Peyer's patch (tissue), 4 donors: ENCODE measurements at regions not wholly inside any gene's neighbourhood (a gene's known extent, or its start where the extent isn't known, plus 50 kb on each side); places are given as distances from the start of the nearest gene placed in this dataset.

ENCODE experiments used
- POLR2A ChIP-seq, 2 donors: fragments of 450-650 bp; IDR thresholded peaks; one replicate each; pipeline ENCODE4 v1.5.1; 2017; ENCODE audit warnings: antibody characterized with exemption in 2 of 2, mild to moderate bottlenecking in 2 of 2, moderate library complexity in 2 of 2
- TF ChIP-seq, protein P1 (sequence below), 6 experiments: fragments of 450-650 bp in 4 of 6; fragments of 200-600 bp in 2 of 6; sonication (generic) in 1 of 6; IDR thresholded peaks; one replicate each; pipeline ENCODE4 v1.5.1; 2017 to 2019; ENCODE audit warnings: antibody characterized with exemption in 6 of 6, mild to moderate bottlenecking in 3 of 6, moderate library complexity in 1 of 6

DNA sequence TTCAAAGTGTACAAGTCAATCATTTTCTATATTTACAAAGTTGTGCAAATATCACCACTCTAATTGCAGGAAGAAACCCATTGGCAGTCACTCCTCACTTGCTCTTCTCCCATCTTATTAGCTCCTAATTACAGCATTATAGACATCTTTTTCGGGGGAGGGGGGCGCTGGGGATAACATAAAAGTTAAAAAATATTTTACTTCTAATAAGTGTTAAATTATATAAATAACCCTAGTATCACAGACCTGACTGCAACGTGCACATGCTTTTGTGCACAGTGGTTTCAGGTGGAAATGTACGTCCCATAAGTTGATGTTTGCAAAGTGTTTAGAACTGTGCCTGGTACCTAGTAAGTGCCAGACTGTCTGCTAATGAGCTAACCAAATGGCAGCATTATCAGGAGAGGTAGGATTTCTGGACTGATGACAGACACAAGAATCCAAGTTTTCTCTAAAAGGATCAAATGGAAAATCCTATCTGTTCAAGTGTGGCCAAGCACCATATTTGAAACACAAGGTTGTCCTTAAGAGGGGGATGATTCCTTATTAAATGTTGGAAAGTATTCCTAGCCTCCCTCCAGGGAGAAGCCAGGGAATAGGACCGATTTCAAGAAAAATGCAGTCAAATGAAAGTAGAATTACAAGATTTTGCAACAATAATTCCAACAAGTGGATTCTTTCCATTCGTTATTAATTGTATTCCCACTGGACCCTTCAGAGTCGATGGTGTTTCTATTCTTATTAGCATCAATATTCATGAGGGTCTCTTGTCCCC, 70.0 kb downstream of the ACKR3 start:
- TF ChIP-seq, protein P1, sequence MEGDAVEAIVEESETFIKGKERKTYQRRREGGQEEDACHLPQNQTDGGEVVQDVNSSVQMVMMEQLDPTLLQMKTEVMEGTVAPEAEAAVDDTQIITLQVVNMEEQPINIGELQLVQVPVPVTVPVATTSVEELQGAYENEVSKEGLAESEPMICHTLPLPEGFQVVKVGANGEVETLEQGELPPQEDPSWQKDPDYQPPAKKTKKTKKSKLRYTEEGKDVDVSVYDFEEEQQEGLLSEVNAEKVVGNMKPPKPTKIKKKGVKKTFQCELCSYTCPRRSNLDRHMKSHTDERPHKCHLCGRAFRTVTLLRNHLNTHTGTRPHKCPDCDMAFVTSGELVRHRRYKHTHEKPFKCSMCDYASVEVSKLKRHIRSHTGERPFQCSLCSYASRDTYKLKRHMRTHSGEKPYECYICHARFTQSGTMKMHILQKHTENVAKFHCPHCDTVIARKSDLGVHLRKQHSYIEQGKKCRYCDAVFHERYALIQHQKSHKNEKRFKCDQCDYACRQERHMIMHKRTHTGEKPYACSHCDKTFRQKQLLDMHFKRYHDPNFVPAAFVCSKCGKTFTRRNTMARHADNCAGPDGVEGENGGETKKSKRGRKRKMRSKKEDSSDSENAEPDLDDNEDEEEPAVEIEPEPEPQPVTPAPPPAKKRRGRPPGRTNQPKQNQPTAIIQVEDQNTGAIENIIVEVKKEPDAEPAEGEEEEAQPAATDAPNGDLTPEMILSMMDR (IDR thresholded peaks at IDR 0.05), result no peak
- no peak for TF ChIP-seq POLR2A (IDR thresholded peaks at IDR 0.05)
